IMR-90 (cell line): ENCODE measurements at regions not wholly inside any gene's neighbourhood (a gene's known extent, or its start where the extent isn't known, plus 50 kb on each side); places are given as distances from the start of the nearest gene placed in this dataset.

Source experiments
- ATAC-seq: fragments of 200-7000 bp; cut with Tn5 transposase; 2 replicates; pipeline ENCODE4 v1.9.1; 2020; ENCODE audit warnings: low read depth, mild to moderate bottlenecking, moderate library complexity
- BruUV-seq: library from RNA; stranded (reverse); fragments of 400-500 nt; replicated peaks from 2 replicates; lab custom pipeline; 2021; lab: Mats Ljungman, UMichigan
- CTCF ChIA-PET: fragments of 300-600 bp; formaldehyde crosslinking; extraction: SDS; loops from one replicate; lab custom pipeline; 2021; ENCODE audit warnings: antibody characterized with exemption; lab: Yijun Ruan, JAX
- POLR2A ChIA-PET: fragments of 300-600 bp; sonication (Branson Sonifier 250); formaldehyde crosslinking; loops from one replicate; lab custom pipeline; 2022; ENCODE audit warnings: antibody characterized with exemption; ENCODE audit not compliant: unreplicated experiment; lab: Charles Lee
- DNase-seq: peaks from one replicate; pipeline ENCODE4 v3.0.0; 2013
- H2AFZ ChIP-seq: replicated peaks from 2 replicates; pipeline ENCODE3; 2013; ENCODE audit warnings: low read length, mild to moderate bottlenecking; ENCODE audit not compliant: poor library complexity
- H2AK5ac ChIP-seq: 2 replicates; pipeline ENCODE4 v1.6.1; 2013; ENCODE audit warnings: low read depth, low read length, inconsistent platforms
- H2AK9ac ChIP-seq: replicated peaks from 2 replicates; pipeline ENCODE3; 2013; ENCODE audit warnings: mild to moderate bottlenecking, low read depth, low read length, moderate library complexity; ENCODE audit not compliant: poor library complexity
- H2BK120ac ChIP-seq: 2 replicates; pipeline ENCODE4 v1.6.1; 2013; ENCODE audit warnings: low read depth, low read length, inconsistent platforms
- H2BK15ac ChIP-seq: 3 replicates; pipeline ENCODE4 v1.6.1; 2013; ENCODE audit warnings: low read depth, low read length, inconsistent platforms
- H2BK20ac ChIP-seq: 2 replicates; pipeline ENCODE4 v1.6.1; 2013; ENCODE audit warnings: low read depth, mild to moderate bottlenecking, inconsistent platforms, low read length, moderate library complexity
- H2BK5ac ChIP-seq: 2 replicates; pipeline ENCODE4 v1.6.1; 2013; ENCODE audit warnings: mild to moderate bottlenecking, low read depth, low read length, inconsistent platforms; ENCODE audit not compliant: poor library complexity, severe bottlenecking
- H3K14ac ChIP-seq: replicated peaks from 2 replicates; pipeline ENCODE4 v1.6.1; 2013; ENCODE audit warnings: low read depth, low read length, inconsistent platforms
- H3K18ac ChIP-seq: 2 replicates; pipeline ENCODE4 v1.6.1; 2013; ENCODE audit warnings: low read depth, low read length, control low read depth
- H3K23ac ChIP-seq: 2 replicates; pipeline ENCODE4 v1.6.1; 2013; ENCODE audit warnings: low read depth, low read length, inconsistent platforms
- H3K27ac ChIP-seq: 2 replicates; pipeline ENCODE4 v1.5.1; 2013; ENCODE audit warnings: mild to moderate bottlenecking, control low read depth, low read length; ENCODE audit not compliant: insufficient read depth
- H3K27me3 ChIP-seq: 2 replicates; pipeline ENCODE4 v1.6.1; 2013; ENCODE audit warnings: low read length; ENCODE audit not compliant: control insufficient read depth, insufficient read depth
- H3K36me3 ChIP-seq: 2 replicates; pipeline ENCODE4 v1.6.1; 2013; ENCODE audit warnings: low read length, mixed read lengths; ENCODE audit not compliant: control insufficient read depth, insufficient read depth
- H3K4ac ChIP-seq: 2 replicates; pipeline ENCODE4 v1.6.1; 2013; ENCODE audit warnings: low read depth, low read length, inconsistent platforms
- H3K4me1 ChIP-seq: 2 replicates; pipeline ENCODE4 v1.6.1; 2013; ENCODE audit warnings: low read length, mixed read lengths; ENCODE audit not compliant: control insufficient read depth, insufficient read depth
- H3K4me2 ChIP-seq: 2 replicates; pipeline ENCODE4 v1.6.1; 2013; ENCODE audit warnings: low read depth, mild to moderate bottlenecking, control low read depth, low read length, moderate library complexity
- H3K4me3 ChIP-seq: 2 replicates; pipeline ENCODE4 v1.5.1; 2013; ENCODE audit warnings: low read depth, mild to moderate bottlenecking, control low read depth, low read length, moderate library complexity; ENCODE audit not compliant: insufficient read depth
- H3K56ac ChIP-seq: 2 replicates; pipeline ENCODE4 v1.6.1; 2013; ENCODE audit warnings: low read length, inconsistent platforms; ENCODE audit not compliant: insufficient read depth; ENCODE audit errors: extremely low read depth
- H3K79me1 ChIP-seq, 2 experiments: 2 replicates each; pipeline ENCODE4 v1.6.1; 2013; ENCODE audit warnings: low read length in 2 of 2, inconsistent platforms in 1 of 2, low read depth in 1 of 2
- H3K9ac ChIP-seq: 2 replicates; pipeline ENCODE4 v1.6.1; 2013; ENCODE audit warnings: low read depth, low read length, control low read depth
- H3K9me1 ChIP-seq: 2 replicates; pipeline ENCODE4 v1.6.1; 2013; ENCODE audit warnings: low read length, inconsistent platforms; ENCODE audit not compliant: insufficient read depth
- H3K9me3 ChIP-seq: 2 replicates; pipeline ENCODE4 v1.6.1; 2013; ENCODE audit warnings: low read length; ENCODE audit not compliant: control insufficient read depth, insufficient read depth
- H4K20me1 ChIP-seq: 2 replicates; pipeline ENCODE4 v1.6.1; 2013; ENCODE audit warnings: low read length, inconsistent platforms; ENCODE audit not compliant: insufficient read depth
- H4K5ac ChIP-seq: 2 replicates; pipeline ENCODE4 v1.6.1; 2013; ENCODE audit warnings: mild to moderate bottlenecking, low read depth, low read length, control low read depth
- H4K8ac ChIP-seq, 2 experiments: 2 replicates each; pipeline ENCODE4 v1.6.1; 2013; ENCODE audit warnings: low read depth in 2 of 2, low read length in 2 of 2, control low read depth in 1 of 2, inconsistent platforms in 1 of 2
- H4K91ac ChIP-seq: 2 replicates; pipeline ENCODE4 v1.6.1; 2013; ENCODE audit warnings: low read depth, low read length, inconsistent platforms; ENCODE audit not compliant: insufficient read depth
- CEBPB ChIP-seq: IDR thresholded peaks from 2 replicates; pipeline ENCODE4 v1.6.1; 2012; ENCODE audit warnings: low read depth, low read length, improper control_type of control experiment
- CHD1 ChIP-seq: IDR thresholded peaks from 2 replicates; pipeline ENCODE4 v1.6.1; 2012; ENCODE audit warnings: low read depth, low read length, improper control_type of control experiment
- MAFK ChIP-seq: IDR thresholded peaks from 2 replicates; pipeline ENCODE4 v1.6.1; 2012; ENCODE audit warnings: low read depth, low read length, improper control_type of control experiment
- MXI1 ChIP-seq: IDR thresholded peaks from 2 replicates; pipeline ENCODE4 v1.6.1; 2012; ENCODE audit warnings: low read depth, mild to moderate bottlenecking, low read length, moderate library complexity, borderline replicate concordance
- RFX5 ChIP-seq: IDR thresholded peaks from 2 replicates; pipeline ENCODE4 v1.8.0; 2012; ENCODE audit warnings: low read depth, mild to moderate bottlenecking, low read length, moderate library complexity
- SMC3 ChIP-seq: fragments of 150-350 bp; IDR thresholded peaks from 2 replicates; pipeline ENCODE4 v1.6.1; 2016; ENCODE audit warnings: low read depth, mild to moderate bottlenecking, antibody characterized with exemption, low read length, moderate library complexity
- WGBS, 2 experiments: methylation state at CpG; one replicate each; pipeline versions ENCODE4 v1.1.5 to v1.1.7; 2013; ENCODE audit warnings: missing lambda C conversion rate in 2 of 2; ENCODE audit not compliant: insufficient read length in 1 of 2; ENCODE audit errors: extremely low coverage in 2 of 2; 5-methylcytosine and 5-hydroxymethylcytosine counted together
- dilution Hi-C: fragments of 300-500 bp; cut with HindIII; formaldehyde crosslinking; loops from one replicate; pipeline ENCODE4 v1.14.3; 2018; ENCODE audit warnings: low sequenced_read_pairs; ENCODE audit not compliant: unreplicated experiment
- in situ Hi-C: fragments of 300-500 bp; cut with MboI; formaldehyde crosslinking; loops from 3 replicates; pipeline ENCODE4 v1.14.3; 2019; ENCODE audit warnings: low sequenced_read_pairs, inconsistent platforms, mixed read lengths
- intact Hi-C: fragments of 100-400 bp; cut with micrococcal nuclease; formaldehyde crosslinking; loops from 2 replicates; pipeline ENCODE4 v1.10.0; 2022
- TF ChIP-seq, protein P1 (sequence below): fragments of 150-350 bp; IDR thresholded peaks from 2 replicates; pipeline ENCODE4 v1.6.1; 2017; ENCODE audit warnings: mild to moderate bottlenecking, antibody characterized with exemption, low read length, low read depth
- TF ChIP-seq, protein P2 (sequence below): conservative IDR thresholded peaks from 2 replicates; pipeline ENCODE4 v1.5.1; 2012; ENCODE audit warnings: mild to moderate bottlenecking, low read depth, low read length, improper control_type of control experiment

DNA sequence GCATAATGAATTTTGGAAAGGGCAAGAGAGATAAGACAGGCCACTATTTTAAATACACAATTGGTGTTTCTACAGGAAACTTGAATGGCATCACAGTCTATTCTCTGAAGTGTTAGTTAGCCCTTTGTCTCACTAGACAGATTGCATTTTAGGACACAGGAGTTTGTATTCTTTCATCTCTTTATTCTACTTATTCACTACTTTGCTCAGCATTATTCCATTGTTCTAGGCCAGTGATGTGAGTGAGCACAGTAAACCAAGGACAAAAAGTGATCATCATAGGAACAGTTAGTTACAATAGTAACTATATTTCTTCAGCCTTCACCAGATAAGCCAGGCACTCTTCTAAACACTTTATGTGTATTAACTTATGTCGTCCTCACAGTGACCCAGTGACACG lies 150.2 kb upstream of the SLCO3A1 start:
- in situ Hi-C loops (loop anchor here (10.0 kb wide), 1 partner anchor 372 kb away; no protein-coding TSS in a partner anchor), dilution Hi-C loops (no loop called here), intact Hi-C loops (loop anchor here (10.0 kb wide), 1 partner anchor 1012 kb away; no protein-coding TSS in a partner anchor)
- Histone ChIP-seq H2BK20ac (no peak overlapping the region), H2AK5ac (no peak overlapping the region), H3K4ac (no peak overlapping the region), H4K91ac (no peak overlapping the region), H3K9me1 (no peaks in the 10 kb centered on the region), H2BK5ac (no peak overlapping the region), H2AFZ (no peak overlapping the region), H3K36me3 (no peaks in the 10 kb centered on the region), H2BK15ac (no peak overlapping the region), H3K14ac (no peak overlapping the region), H4K8ac (no peak overlapping the region), H3K56ac (no peak overlapping the region), H3K4me2 (no peak overlapping the region), H4K20me1 (no peaks in the 10 kb centered on the region), H3K27me3 (no peaks in the 10 kb centered on the region), H3K27ac (no peak overlapping the region), H3K23ac (no peak overlapping the region), H3K9ac (no peak overlapping the region), H3K4me3 (no peak overlapping the region), H3K79me1 (no peaks in the 10 kb centered on the region), H2AK9ac (no peak overlapping the region), H3K4me1 (no peaks in the 10 kb centered on the region), H3K18ac (no peak overlapping the region), H2BK120ac (no peak overlapping the region), H4K5ac (no peak overlapping the region), H3K9me3 (no peaks in the 10 kb centered on the region)
- no peak for ATAC-seq
- no TSS peak for BruUV-seq
- no CpG with 5 or more reads among the region's 2 CpGs for WGBS, 2 experiments
- DNase-seq = no peak
- ChIA-PET POLR2A (no interaction called here), CTCF (no interaction called here)
- TF ChIP-seq SMC3 = no peak
- TF ChIP-seq RFX5 = no peak
- no peak for TF ChIP-seq MAFK
- no peak for TF ChIP-seq CHD1
- no peak for TF ChIP-seq MXI1
- TF ChIP-seq CEBPB = no peak
- TF ChIP-seq, protein P1, sequence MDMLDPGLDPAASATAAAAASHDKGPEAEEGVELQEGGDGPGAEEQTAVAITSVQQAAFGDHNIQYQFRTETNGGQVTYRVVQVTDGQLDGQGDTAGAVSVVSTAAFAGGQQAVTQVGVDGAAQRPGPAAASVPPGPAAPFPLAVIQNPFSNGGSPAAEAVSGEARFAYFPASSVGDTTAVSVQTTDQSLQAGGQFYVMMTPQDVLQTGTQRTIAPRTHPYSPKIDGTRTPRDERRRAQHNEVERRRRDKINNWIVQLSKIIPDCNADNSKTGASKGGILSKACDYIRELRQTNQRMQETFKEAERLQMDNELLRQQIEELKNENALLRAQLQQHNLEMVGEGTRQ = no peak
- TF ChIP-seq, protein P2, sequence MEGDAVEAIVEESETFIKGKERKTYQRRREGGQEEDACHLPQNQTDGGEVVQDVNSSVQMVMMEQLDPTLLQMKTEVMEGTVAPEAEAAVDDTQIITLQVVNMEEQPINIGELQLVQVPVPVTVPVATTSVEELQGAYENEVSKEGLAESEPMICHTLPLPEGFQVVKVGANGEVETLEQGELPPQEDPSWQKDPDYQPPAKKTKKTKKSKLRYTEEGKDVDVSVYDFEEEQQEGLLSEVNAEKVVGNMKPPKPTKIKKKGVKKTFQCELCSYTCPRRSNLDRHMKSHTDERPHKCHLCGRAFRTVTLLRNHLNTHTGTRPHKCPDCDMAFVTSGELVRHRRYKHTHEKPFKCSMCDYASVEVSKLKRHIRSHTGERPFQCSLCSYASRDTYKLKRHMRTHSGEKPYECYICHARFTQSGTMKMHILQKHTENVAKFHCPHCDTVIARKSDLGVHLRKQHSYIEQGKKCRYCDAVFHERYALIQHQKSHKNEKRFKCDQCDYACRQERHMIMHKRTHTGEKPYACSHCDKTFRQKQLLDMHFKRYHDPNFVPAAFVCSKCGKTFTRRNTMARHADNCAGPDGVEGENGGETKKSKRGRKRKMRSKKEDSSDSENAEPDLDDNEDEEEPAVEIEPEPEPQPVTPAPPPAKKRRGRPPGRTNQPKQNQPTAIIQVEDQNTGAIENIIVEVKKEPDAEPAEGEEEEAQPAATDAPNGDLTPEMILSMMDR = no peak
